ENCODE measurements at regions not wholly inside any gene's neighbourhood (a gene's known extent, or its start where the extent isn't known, plus 50 kb on each side); places are given as distances from the start of the nearest gene placed in this dataset.

DNA sequence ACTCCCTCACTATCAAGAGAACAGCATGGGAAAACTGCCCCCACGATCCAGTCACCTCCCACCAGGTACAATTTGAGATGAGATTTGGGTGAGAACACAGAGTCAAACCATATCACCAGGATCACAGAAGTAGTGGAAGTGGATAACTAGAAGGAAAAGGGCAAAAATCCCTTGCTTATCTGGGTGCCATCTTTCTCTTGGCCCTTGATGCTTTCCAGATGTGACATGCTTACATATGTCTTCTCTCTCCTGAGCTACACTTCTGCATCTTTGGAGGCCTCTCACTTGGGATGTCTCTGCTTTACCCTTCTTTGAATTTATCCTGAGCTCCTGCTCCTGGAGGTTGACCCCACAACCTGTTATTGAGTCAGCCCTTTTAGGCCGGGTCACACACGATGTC, 57.6 kb upstream of the APOBEC4 start:
- Histone ChIP-seq H3K4me3 (ENCODE audit: low read depth, low read length) (no peak overlapping the region), H3K27me3 (replicated peaks) (no peaks in the 10 kb centered on the region), H3K36me3 (replicated peaks) (no peaks in the 10 kb centered on the region), H3K27ac (no peak overlapping the region)
- DNase-seq, result no peak
- in situ Hi-C loops (cut with HindIII; ENCODE audit: low pct_ligation_motif_present, low sequenced_read_pairs), result no loop called here
- TF ChIP-seq, protein P1, sequence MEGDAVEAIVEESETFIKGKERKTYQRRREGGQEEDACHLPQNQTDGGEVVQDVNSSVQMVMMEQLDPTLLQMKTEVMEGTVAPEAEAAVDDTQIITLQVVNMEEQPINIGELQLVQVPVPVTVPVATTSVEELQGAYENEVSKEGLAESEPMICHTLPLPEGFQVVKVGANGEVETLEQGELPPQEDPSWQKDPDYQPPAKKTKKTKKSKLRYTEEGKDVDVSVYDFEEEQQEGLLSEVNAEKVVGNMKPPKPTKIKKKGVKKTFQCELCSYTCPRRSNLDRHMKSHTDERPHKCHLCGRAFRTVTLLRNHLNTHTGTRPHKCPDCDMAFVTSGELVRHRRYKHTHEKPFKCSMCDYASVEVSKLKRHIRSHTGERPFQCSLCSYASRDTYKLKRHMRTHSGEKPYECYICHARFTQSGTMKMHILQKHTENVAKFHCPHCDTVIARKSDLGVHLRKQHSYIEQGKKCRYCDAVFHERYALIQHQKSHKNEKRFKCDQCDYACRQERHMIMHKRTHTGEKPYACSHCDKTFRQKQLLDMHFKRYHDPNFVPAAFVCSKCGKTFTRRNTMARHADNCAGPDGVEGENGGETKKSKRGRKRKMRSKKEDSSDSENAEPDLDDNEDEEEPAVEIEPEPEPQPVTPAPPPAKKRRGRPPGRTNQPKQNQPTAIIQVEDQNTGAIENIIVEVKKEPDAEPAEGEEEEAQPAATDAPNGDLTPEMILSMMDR (IDR thresholded peaks at IDR 0.05; ENCODE audit: low read depth, low read length, missing control alignments), result no peak

DNA sequence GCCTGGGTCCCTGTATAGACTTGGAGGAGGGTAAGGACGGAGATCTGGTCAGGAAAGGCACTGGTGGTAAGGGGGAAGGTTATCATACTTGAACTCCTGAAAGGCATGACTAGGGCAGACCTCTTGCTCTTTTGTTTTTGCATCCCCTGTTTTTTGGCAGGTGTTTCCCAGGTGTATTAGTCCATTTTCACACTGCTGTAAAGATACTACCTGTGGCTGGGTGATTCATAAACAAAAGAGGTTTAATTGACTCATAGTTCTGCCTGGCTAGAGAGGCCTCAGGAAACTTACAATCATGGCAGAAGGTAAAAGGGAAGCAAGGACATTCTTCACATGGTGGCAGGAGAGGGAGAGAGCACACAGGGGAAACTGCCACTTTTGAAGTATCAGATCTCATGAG, 57.2 kb upstream of the APOBEC4 start:
- DNase-seq, result no peak
- no peaks in the 10 kb centered on the region for H3K27me3 ChIP-seq (replicated peaks)
- TF ChIP-seq, protein P1 (IDR thresholded peaks at IDR 0.05; ENCODE audit: low read depth, low read length, missing control alignments), result no peak
- no peak overlapping the region for H3K27ac ChIP-seq
- H3K36me3 ChIP-seq (replicated peaks), result no peaks in the 10 kb centered on the region
- in situ Hi-C loops (cut with HindIII; ENCODE audit: low pct_ligation_motif_present, low sequenced_read_pairs), result no loop called here
- no peak overlapping the region for H3K4me3 ChIP-seq (ENCODE audit: low read depth, low read length)

DNA sequence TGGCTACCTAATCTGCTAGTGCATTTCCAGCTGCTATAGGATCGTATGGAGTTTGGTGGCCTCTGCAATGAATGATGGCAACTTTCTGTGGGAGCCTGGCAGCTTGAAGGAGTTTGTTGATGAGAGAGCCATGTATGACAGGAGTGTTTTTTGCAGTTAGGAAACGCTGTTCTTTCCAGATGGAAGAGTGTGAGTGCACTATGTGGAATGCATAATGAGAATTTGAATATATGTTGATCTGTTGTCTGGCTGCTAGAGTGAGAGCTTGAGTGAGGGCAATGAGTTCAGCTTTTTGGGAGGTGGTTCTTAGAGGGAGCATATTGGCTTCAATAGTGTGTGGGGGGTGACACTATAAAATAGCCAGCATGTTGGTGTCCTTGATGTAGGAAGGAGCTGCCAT, 51.0 kb upstream of the APOBEC4 start:
- H3K27me3 ChIP-seq (replicated peaks), result no peaks in the 10 kb centered on the region
- no peak overlapping the region for H3K27ac ChIP-seq
- no peak overlapping the region for H3K4me3 ChIP-seq (ENCODE audit: low read depth, low read length)
- TF ChIP-seq, protein P1 (IDR thresholded peaks at IDR 0.05; ENCODE audit: low read depth, low read length, missing control alignments), result no peak
- in situ Hi-C loops (cut with HindIII; ENCODE audit: low pct_ligation_motif_present, low sequenced_read_pairs), result no loop called here
- no peak for DNase-seq
- no peaks in the 10 kb centered on the region for H3K36me3 ChIP-seq (replicated peaks)

Measured in brain microvascular endothelial cell (primary cell).